ENCODE measurements at regions not wholly inside any gene's neighbourhood (a gene's known extent, or its start where the extent isn't known, plus 50 kb on each side); places are given as distances from the start of the nearest gene placed in this dataset.

DNA sequence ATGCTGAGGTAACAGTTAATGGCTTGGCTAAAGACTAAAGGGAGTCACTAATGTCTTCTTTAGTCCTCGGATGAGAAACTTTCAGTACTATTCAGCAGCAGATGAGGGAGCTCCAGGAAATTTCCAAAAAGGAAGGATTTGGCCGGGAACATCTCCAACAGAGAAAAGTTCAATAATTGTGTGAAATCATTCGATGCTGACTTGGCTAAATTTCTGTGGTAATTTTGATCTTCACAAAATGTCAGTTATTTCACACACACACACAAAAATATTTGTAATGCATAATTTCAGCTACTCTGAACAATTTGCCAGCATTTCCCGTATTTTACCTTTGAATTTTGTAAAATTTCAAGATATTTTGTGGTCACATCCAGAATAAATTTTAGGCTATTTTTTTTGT lies 462.8 kb upstream of the MDFIC2 start:
- TF ChIP-seq, protein P1, sequence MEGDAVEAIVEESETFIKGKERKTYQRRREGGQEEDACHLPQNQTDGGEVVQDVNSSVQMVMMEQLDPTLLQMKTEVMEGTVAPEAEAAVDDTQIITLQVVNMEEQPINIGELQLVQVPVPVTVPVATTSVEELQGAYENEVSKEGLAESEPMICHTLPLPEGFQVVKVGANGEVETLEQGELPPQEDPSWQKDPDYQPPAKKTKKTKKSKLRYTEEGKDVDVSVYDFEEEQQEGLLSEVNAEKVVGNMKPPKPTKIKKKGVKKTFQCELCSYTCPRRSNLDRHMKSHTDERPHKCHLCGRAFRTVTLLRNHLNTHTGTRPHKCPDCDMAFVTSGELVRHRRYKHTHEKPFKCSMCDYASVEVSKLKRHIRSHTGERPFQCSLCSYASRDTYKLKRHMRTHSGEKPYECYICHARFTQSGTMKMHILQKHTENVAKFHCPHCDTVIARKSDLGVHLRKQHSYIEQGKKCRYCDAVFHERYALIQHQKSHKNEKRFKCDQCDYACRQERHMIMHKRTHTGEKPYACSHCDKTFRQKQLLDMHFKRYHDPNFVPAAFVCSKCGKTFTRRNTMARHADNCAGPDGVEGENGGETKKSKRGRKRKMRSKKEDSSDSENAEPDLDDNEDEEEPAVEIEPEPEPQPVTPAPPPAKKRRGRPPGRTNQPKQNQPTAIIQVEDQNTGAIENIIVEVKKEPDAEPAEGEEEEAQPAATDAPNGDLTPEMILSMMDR (IDR thresholded peaks at IDR 0.05; ENCODE audit: borderline replicate concordance): no peak
- Histone ChIP-seq H3K4me3 (no peak overlapping the region), H3K36me3 (no peaks in the 10 kb centered on the region), H3K4me1 (no peaks in the 10 kb centered on the region), H3K9me3 (replicated peaks) (no peaks in the 10 kb centered on the region), H3K27ac (replicated peaks) (no peak overlapping the region), H3K27me3 (ENCODE audit: low read depth) (no peaks in the 10 kb centered on the region)
- DNase-seq: no peak
- intact Hi-C loops (cut with micrococcal nuclease): no loop called here

DNA sequence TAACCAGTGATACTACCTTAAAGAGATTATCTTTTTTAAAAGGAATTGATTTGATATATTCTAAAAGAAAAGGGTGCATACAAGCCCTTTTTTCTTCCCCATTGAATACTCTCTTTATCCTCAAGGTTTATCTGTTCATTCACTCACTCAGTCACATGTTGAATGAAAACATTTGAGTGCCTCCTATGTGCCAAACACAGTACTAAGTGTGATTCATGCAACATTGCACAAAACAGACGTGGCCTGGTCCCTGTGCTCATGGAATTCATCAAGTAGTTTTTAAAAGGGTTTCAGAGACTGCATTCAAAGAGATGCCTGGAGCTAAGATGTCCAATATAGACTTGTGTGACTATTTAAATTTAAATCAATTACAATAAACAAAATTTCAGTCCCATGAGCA lies 462.2 kb upstream of the MDFIC2 start:
- TF ChIP-seq, protein P1 (IDR thresholded peaks at IDR 0.05; ENCODE audit: borderline replicate concordance): no peak

DNA sequence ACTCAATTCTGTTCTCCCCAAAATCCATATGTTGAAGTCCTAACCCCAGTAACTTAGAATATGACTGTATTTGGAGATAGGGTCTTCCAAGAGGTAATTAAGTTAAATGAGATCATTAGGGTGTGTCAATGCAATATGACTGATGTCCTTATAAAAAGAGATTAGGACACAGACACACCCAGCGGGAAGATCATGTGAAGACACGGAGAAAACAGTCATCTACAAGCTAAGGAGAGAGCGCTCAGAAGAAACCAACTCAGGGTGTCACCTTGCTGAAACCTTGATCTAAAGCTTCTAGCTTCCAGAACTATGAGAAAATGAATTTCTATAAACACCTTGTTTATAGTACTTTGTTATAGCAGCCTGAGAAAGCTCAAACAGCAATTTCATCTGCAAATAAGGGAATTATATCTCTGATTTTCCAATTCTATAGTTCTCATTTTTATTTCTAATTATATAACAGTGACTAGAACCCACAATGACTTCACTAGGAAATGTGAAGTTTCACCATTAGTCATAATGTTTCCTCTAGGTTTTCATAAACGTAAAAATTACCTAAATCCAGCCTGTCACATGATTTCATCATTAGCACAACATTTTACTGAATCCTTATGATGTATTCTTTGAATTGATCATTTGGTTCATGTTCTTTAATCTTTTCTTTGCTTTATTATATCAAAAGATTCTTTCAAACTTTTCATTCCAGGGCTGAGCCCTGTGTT lies 459.1 kb upstream of the MDFIC2 start:
- Histone ChIP-seq H3K4me3 (no peak overlapping the region), H3K9me3 (replicated peaks) (no peaks in the 10 kb centered on the region), H3K36me3 (no peaks in the 10 kb centered on the region), H3K27ac (replicated peaks) (no peak overlapping the region), H3K27me3 (ENCODE audit: low read depth) (no peaks in the 10 kb centered on the region), H3K4me1 (no peaks in the 10 kb centered on the region)
- no peak for DNase-seq
- intact Hi-C loops (cut with micrococcal nuclease): no loop called here
- TF ChIP-seq, protein P1 (IDR thresholded peaks at IDR 0.05; ENCODE audit: borderline replicate concordance): no peak

More for the DNA sequence above, 462.2 kb upstream of the MDFIC2 start:
- DNase-seq: no peak
- Histone ChIP-seq H3K4me1 (no peaks in the 10 kb centered on the region), H3K27me3 (ENCODE audit: low read depth) (no peaks in the 10 kb centered on the region), H3K27ac (replicated peaks) (no peak overlapping the region), H3K36me3 (no peaks in the 10 kb centered on the region), H3K9me3 (replicated peaks) (no peaks in the 10 kb centered on the region), H3K4me3 (no peak overlapping the region)
- intact Hi-C loops (cut with micrococcal nuclease): no loop called here

DNA sequence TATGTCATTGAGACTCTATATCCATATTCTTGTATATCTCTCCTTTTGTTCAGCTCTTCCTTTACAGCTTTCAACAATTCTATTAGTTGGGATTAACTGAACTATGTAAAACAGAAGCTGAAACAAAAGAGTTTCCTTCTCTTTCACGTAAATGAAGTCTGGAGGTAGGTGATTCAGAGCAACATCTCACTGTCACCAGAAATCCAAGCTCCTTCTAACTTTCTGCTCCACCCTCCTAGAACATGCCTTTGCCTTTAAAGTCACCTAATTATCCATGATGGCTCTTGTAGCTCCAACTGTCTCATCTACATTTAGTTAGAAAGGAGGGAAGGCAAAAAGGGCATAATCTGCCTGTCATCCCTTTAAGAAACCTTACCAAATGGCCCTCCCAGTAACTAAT lies 458.2 kb upstream of the MDFIC2 start:
- H3K27me3 ChIP-seq (ENCODE audit: low read depth): no peaks in the 10 kb centered on the region
- no peaks in the 10 kb centered on the region for H3K9me3 ChIP-seq (replicated peaks)
- no peak for DNase-seq
- no peaks in the 10 kb centered on the region for H3K36me3 ChIP-seq
- H3K27ac ChIP-seq (replicated peaks): no peak overlapping the region
- H3K4me1 ChIP-seq: peaks cover under 1% of the 10 kb centered on the region
- TF ChIP-seq, protein P1 (IDR thresholded peaks at IDR 0.05; ENCODE audit: borderline replicate concordance): no peak
- intact Hi-C loops (cut with micrococcal nuclease): no loop called here
- no peak overlapping the region for H3K4me3 ChIP-seq

DNA sequence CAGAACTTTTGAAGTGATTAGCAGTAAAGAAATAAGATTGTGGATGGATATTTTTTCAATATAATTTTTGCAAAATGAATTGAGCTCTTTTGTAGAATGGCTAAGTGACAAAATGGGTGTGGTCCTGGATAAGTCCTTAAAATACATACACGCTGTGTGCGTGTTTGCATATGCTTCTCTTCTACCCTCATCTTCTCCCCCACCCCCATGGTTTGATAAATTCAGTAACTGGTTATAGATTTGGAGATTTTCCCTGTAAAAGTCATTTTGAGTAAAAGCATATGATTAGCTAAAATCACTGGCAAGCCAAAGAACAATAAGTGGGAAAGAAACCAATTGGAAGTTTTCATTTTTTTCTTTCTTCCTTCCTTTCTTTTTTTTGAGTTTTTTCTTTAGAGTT lies 453.9 kb upstream of the MDFIC2 start:
- DNase-seq: no peak

More for the DNA sequence above, 453.9 kb upstream of the MDFIC2 start:
- intact Hi-C loops (cut with micrococcal nuclease): no loop called here
- no peaks in the 10 kb centered on the region for H3K9me3 ChIP-seq (replicated peaks)
- H3K4me3 ChIP-seq: no peak overlapping the region
- no peaks in the 10 kb centered on the region for H3K36me3 ChIP-seq
- H3K27ac ChIP-seq (replicated peaks): no peak overlapping the region
- H3K27me3 ChIP-seq (ENCODE audit: low read depth): no peaks in the 10 kb centered on the region
- TF ChIP-seq, protein P1 (IDR thresholded peaks at IDR 0.05; ENCODE audit: borderline replicate concordance): no peak
- H3K4me1 ChIP-seq: peaks cover 6% of the 10 kb centered on the region

Data from left ventricle myocardium inferior (tissue), 1 donor.